Upper lobe of left lung (tissue), 4 donors: ENCODE measurements at regions not wholly inside any gene's neighbourhood (a gene's known extent, or its start where the extent isn't known, plus 50 kb on each side); places are given as distances from the start of the nearest gene placed in this dataset.

Experiments used
- POLR2A ChIP-seq, 4 donors: fragments of 450-650 bp; IDR thresholded peaks; one replicate each; pipeline ENCODE4 v1.5.1; 2016 to 2017; ENCODE audit warnings: antibody characterized with exemption in 4 of 4, mild to moderate bottlenecking in 2 of 4
- POLR2AphosphoS5 ChIP-seq, 2 donors: sonication (generic); formaldehyde crosslinking; IDR thresholded peaks; one replicate each; pipeline ENCODE4 v1.5.1; 2017; ENCODE audit warnings: antibody characterized with exemption in 2 of 2
- TF ChIP-seq, protein P1 (sequence below), 6 experiments: fragments of 450-650 bp in 4 of 6; fragments of 200-600 bp in 2 of 6; sonication (generic) in 2 of 6; IDR thresholded peaks; one replicate each; pipeline ENCODE4 v1.5.1; 2016 to 2019; ENCODE audit warnings: antibody characterized with exemption in 6 of 6

DNA sequence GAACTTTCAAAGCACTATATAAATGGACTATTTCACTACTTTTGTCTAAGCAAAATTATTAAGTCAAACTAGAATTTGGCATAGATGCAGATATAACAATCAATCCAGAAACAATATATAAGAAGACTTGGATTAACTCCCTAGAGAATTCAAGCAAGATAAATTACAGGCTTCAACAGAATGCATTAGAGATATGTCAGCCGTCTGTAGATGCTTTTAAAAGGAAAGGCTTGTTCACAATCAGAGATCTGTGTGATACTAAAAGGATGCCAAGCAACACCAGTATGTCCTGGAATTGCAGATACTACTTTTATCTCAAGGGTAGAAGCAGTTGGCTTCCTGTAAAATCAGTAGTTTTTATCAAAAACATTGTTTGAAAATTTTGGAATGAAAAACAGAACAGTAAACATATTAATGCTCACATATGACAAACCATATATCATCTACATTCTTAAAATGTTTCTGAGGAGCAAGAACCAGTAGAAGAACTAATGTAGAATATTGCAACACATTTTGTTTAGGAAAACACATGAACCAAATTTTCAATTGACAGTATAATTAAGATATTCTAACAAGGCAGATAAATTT lies 947.9 kb upstream of the LRRN3 start:
- TF ChIP-seq, protein P1, sequence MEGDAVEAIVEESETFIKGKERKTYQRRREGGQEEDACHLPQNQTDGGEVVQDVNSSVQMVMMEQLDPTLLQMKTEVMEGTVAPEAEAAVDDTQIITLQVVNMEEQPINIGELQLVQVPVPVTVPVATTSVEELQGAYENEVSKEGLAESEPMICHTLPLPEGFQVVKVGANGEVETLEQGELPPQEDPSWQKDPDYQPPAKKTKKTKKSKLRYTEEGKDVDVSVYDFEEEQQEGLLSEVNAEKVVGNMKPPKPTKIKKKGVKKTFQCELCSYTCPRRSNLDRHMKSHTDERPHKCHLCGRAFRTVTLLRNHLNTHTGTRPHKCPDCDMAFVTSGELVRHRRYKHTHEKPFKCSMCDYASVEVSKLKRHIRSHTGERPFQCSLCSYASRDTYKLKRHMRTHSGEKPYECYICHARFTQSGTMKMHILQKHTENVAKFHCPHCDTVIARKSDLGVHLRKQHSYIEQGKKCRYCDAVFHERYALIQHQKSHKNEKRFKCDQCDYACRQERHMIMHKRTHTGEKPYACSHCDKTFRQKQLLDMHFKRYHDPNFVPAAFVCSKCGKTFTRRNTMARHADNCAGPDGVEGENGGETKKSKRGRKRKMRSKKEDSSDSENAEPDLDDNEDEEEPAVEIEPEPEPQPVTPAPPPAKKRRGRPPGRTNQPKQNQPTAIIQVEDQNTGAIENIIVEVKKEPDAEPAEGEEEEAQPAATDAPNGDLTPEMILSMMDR (IDR thresholded peaks at IDR 0.05), result no peak
- TF ChIP-seq POLR2AphosphoS5 (IDR thresholded peaks at IDR 0.05) (no peak), POLR2A (IDR thresholded peaks at IDR 0.05) (no peak)
